Prostate gland (tissue), 2 donors: ENCODE measurements at regions not wholly inside any gene's neighbourhood (a gene's known extent, or its start where the extent isn't known, plus 50 kb on each side); places are given as distances from the start of the nearest gene placed in this dataset.

Source experiments
- DNase-seq: peaks from one replicate; pipeline ENCODE4 v3.0.0-alpha.2; 2019; ENCODE audit warnings: low spot score
- H3K27ac ChIP-seq, 2 donors: fragments of 200-600 bp; sonication (generic); 2 replicates each; pipeline ENCODE4 v1.5.1; 2017 to 2019
- H3K27me3 ChIP-seq: fragments of 200-600 bp; sonication (generic); replicated peaks from 2 replicates; pipeline ENCODE4 v1.5.1; 2019; ENCODE audit not compliant: insufficient read depth
- H3K36me3 ChIP-seq, 2 donors: fragments of 200-600 bp; sonication (generic); 1 replicate in 1 of 2; 2 replicates in 1 of 2; pipeline versions ENCODE4 v1.5.1 to v1.8.1; 2017 to 2019
- H3K4me1 ChIP-seq: fragments of 200-600 bp; sonication (generic); replicated peaks from 2 replicates; pipeline ENCODE4 v1.5.1; 2019
- H3K4me3 ChIP-seq, 2 donors: fragments of 200-600 bp; sonication (generic); 2 replicates each; pipeline ENCODE4 v1.5.1; 2017 to 2019
- H3K9me3 ChIP-seq: fragments of 200-600 bp; sonication (generic); 2 replicates; pipeline ENCODE4 v1.5.1; 2017
- POLR2A ChIP-seq: fragments of 450-650 bp; IDR thresholded peaks from one replicate; pipeline ENCODE4 v1.6.1; 2016; ENCODE audit warnings: antibody characterized with exemption, mild to moderate bottlenecking
- POLR2AphosphoS5 ChIP-seq: sonication (generic); formaldehyde crosslinking; IDR thresholded peaks from one replicate; pipeline ENCODE4 v1.6.1; 2017; ENCODE audit warnings: antibody characterized with exemption
- WGBS: methylation state at CpG from one replicate; pipeline ENCODE4 v1.1.5; 2018; 5-methylcytosine and 5-hydroxymethylcytosine counted together
- intact Hi-C: fragments of 100-400 bp; cut with DNase I; formaldehyde crosslinking; loops from one replicate; pipeline ENCODE4 v1.14.2; 2022
- TF ChIP-seq, protein P1 (sequence below), 4 experiments: fragments of 200-600 bp in 2 of 4; fragments of 450-650 bp in 2 of 4; sonication (generic) in 2 of 4; IDR thresholded peaks; 1 replicate in 3 of 4; 2 replicates in 1 of 4; pipeline ENCODE4 v1.5.1; 2016 to 2019; ENCODE audit warnings: antibody characterized with exemption in 4 of 4, mild to moderate bottlenecking in 2 of 4, moderate library complexity in 2 of 4

GRCh38 chr11:133606124-133606523, 73.8 kb upstream of the OPCML start:
- Histone ChIP-seq H3K27me3 (no peaks in the 10 kb centered on the region), H3K9me3 (no peaks in the 10 kb centered on the region), H3K4me3 (no peak overlapping the region), H3K27ac (no peak overlapping the region), H3K4me1 (no peaks in the 10 kb centered on the region), H3K36me3 (no peaks in the 10 kb centered on the region)
- TF ChIP-seq POLR2A (no peak), POLR2AphosphoS5 (no peak)
- TF ChIP-seq, protein P1, sequence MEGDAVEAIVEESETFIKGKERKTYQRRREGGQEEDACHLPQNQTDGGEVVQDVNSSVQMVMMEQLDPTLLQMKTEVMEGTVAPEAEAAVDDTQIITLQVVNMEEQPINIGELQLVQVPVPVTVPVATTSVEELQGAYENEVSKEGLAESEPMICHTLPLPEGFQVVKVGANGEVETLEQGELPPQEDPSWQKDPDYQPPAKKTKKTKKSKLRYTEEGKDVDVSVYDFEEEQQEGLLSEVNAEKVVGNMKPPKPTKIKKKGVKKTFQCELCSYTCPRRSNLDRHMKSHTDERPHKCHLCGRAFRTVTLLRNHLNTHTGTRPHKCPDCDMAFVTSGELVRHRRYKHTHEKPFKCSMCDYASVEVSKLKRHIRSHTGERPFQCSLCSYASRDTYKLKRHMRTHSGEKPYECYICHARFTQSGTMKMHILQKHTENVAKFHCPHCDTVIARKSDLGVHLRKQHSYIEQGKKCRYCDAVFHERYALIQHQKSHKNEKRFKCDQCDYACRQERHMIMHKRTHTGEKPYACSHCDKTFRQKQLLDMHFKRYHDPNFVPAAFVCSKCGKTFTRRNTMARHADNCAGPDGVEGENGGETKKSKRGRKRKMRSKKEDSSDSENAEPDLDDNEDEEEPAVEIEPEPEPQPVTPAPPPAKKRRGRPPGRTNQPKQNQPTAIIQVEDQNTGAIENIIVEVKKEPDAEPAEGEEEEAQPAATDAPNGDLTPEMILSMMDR (IDR thresholded peaks at IDR 0.05): no peak
- intact Hi-C loops: no loop called here
- 83% methylated on average over 3 of the region's 3 CpGs for WGBS
- DNase-seq: no peak

- H3K4me3 ChIP-seq: no peak overlapping the region
- H3K36me3 ChIP-seq: no peaks in the 10 kb centered on the region
- intact Hi-C loops: no loop called here
- H3K27ac ChIP-seq: no peak overlapping the region
- no peaks in the 10 kb centered on the region for H3K27me3 ChIP-seq
- TF ChIP-seq POLR2AphosphoS5 (no peak), POLR2A (no peak)
- TF ChIP-seq, protein P1 (IDR thresholded peaks at IDR 0.05): no peak
- H3K4me1 ChIP-seq: no peaks in the 10 kb centered on the region
- no peak for DNase-seq
- H3K9me3 ChIP-seq: no peaks in the 10 kb centered on the region
- WGBS: 43% methylated on average over 2 of the region's 2 CpGs
Measured at GRCh38 chr11:133605482-133605881, 73.2 kb upstream of the OPCML start.

DNA sequence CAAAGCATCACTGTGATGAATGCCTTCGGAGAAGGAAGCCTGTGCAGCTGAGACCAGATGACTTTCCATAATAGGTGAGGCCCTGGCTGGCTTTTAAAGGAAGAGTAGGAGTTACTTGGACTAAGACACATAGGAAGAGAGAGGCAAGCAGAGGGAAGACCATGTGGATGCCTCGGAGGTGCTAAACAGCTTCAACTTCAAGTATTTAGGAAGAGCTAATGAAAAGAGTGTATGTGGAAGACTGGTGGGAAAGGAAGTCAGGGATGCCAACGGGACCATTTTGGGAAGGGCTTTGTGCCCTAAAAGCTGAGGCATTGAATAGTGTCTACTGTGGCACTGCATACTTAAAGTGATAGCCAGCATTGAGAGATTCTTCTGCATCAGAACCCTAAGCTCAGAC, 69.3 kb upstream of the OPCML start:
- no peak for TF ChIP-seq POLR2AphosphoS5
- TF ChIP-seq POLR2A: no peak
- TF ChIP-seq, protein P1 (IDR thresholded peaks at IDR 0.05): no peak
- no peaks in the 10 kb centered on the region for H3K36me3 ChIP-seq

GRCh38 chr11:133600786-133601185, 68.5 kb upstream of the OPCML start:
- Histone ChIP-seq H3K27me3 (no peaks in the 10 kb centered on the region), H3K4me1 (no peaks in the 10 kb centered on the region), H3K36me3 (no peaks in the 10 kb centered on the region), H3K4me3 (no peak overlapping the region), H3K27ac (no peak overlapping the region), H3K9me3 (no peaks in the 10 kb centered on the region)
- DNase-seq: no peak
- TF ChIP-seq POLR2AphosphoS5: no peak
- no peak for TF ChIP-seq POLR2A
- TF ChIP-seq, protein P1 (IDR thresholded peaks at IDR 0.05): no peak
- 30% methylated on average over 6 of the region's 6 CpGs for WGBS
- intact Hi-C loops: no loop called here

More for the DNA sequence above, 69.3 kb upstream of the OPCML start:
- H3K27me3 ChIP-seq: no peaks in the 10 kb centered on the region
- no peak overlapping the region for H3K4me3 ChIP-seq
- no peak for DNase-seq
- WGBS: 81% methylated on average over 3 of the region's 3 CpGs
- no peaks in the 10 kb centered on the region for H3K9me3 ChIP-seq
- no peaks in the 10 kb centered on the region for H3K4me1 ChIP-seq
- intact Hi-C loops: no loop called here
- no peak overlapping the region for H3K27ac ChIP-seq

DNA sequence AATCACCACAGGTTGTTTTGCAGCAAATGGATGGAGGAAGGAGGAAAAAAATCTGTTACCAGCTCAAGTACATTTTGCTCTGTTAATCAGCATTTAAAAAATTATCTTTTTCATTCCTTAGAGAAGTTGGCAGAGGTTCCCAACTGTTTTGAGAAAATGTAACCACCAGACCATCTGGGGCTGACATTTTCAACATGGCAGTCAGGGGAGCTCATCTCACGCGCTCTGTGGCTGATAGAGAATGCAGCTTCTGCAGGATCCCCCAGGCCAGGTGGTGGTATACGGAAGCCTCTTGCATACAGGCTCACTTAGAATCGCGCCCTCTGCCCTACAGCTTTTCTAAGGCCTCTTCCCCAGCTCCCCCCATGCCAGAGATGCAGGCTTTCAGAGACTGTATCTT, 68.0 kb upstream of the OPCML start:
- no peaks in the 10 kb centered on the region for H3K9me3 ChIP-seq
- H3K36me3 ChIP-seq: no peaks in the 10 kb centered on the region
- no peaks in the 10 kb centered on the region for H3K4me1 ChIP-seq
- WGBS: 89% methylated on average over 5 of the region's 5 CpGs
- no peak for DNase-seq
- no peak for TF ChIP-seq POLR2A
- TF ChIP-seq POLR2AphosphoS5: no peak
- TF ChIP-seq, protein P1 (IDR thresholded peaks at IDR 0.05): no peak
- no peaks in the 10 kb centered on the region for H3K27me3 ChIP-seq
- H3K4me3 ChIP-seq: no peak overlapping the region
- no peak overlapping the region for H3K27ac ChIP-seq
- intact Hi-C loops: no loop called here
